Stomach (tissue), 4 donors: ENCODE measurements at regions not wholly inside any gene's neighbourhood (a gene's known extent, or its start where the extent isn't known, plus 50 kb on each side); places are given as distances from the start of the nearest gene placed in this dataset.

Experiments used
- CTCF ChIP-seq, 7 experiments: fragments of 450-650 bp in 4 of 7; fragments of 200-600 bp in 3 of 7; sonication (generic) in 3 of 7; IDR thresholded peaks; one replicate each; pipeline ENCODE4 v1.5.1; 2016 to 2019; ENCODE audit warnings: antibody characterized with exemption in 7 of 7, control low read depth in 2 of 7, mild to moderate bottlenecking in 1 of 7
- EP300 ChIP-seq: sonication (generic); formaldehyde crosslinking; IDR thresholded peaks from one replicate; pipeline ENCODE4 v1.6.1; 2017; ENCODE audit warnings: antibody characterized with exemption
- POLR2A ChIP-seq, 4 donors: fragments of 450-650 bp; IDR thresholded peaks; one replicate each; pipeline ENCODE4 v1.6.1; 2016; ENCODE audit warnings: antibody characterized with exemption in 4 of 4, control low read depth in 2 of 4, mild to moderate bottlenecking in 1 of 4, moderate library complexity in 1 of 4

- TF ChIP-seq CTCF (IDR thresholded peaks at IDR 0.05) (no peak), EP300 (no peak), POLR2A (IDR thresholded peaks at IDR 0.05) (no peak)
These were observed 279.4 kb downstream of the RPS24 start for GRCh38 chr10:78313048-78313381.
